Gastroesophageal sphincter (tissue), 3 donors: ENCODE measurements at regions not wholly inside any gene's neighbourhood (a gene's known extent, or its start where the extent isn't known, plus 50 kb on each side); places are given as distances from the start of the nearest gene placed in this dataset.

Source experiments
- CTCF ChIP-seq, 4 experiments: fragments of 200-600 bp in 2 of 4; fragments of 450-650 bp in 2 of 4; sonication (generic) in 1 of 4; IDR thresholded peaks; one replicate each; pipeline ENCODE4 v1.5.1; 2017 to 2019; ENCODE audit warnings: antibody characterized with exemption in 4 of 4, mild to moderate bottlenecking in 2 of 4, moderate library complexity in 2 of 4
- POLR2A ChIP-seq, 2 donors: fragments of 450-650 bp; IDR thresholded peaks; one replicate each; pipeline ENCODE4 v1.6.1; 2017; ENCODE audit warnings: antibody characterized with exemption in 2 of 2, mild to moderate bottlenecking in 2 of 2, moderate library complexity in 1 of 2
- POLR2AphosphoS5 ChIP-seq: sonication (generic); formaldehyde crosslinking; IDR thresholded peaks from one replicate; pipeline ENCODE4 v1.6.1; 2017; ENCODE audit warnings: antibody characterized with exemption

GRCh38 chr9:71171517-71171916 lies 50.1 kb upstream of the TRPM3 start:
- TF ChIP-seq POLR2A (IDR thresholded peaks at IDR 0.05) (no peak), CTCF (IDR thresholded peaks at IDR 0.05) (no peak), POLR2AphosphoS5 (no peak)
